Left hindlimb (tissue), 1 donor: ENCODE measurements at regions not wholly inside any gene's neighbourhood (a gene's known extent, or its start where the extent isn't known, plus 50 kb on each side); places are given as distances from the start of the nearest gene placed in this dataset.

Experiments used
- DNase-seq: peaks from one replicate; pipeline ENCODE4 v3.0.0-alpha.2; 2018

GRCh38 chr1:170864876-170865538 lies 70.3 kb upstream of the MROH9 start:
- DNase-seq = no peak

- no peak for DNase-seq
These were observed 68.7 kb upstream of the MROH9 start for GRCh38 chr1:170866646-170867045.

GRCh38 chr1:170871868-170872267 lies 63.5 kb upstream of the MROH9 start:
- DNase-seq = no peak

GRCh38 chr1:170872663-170873062 lies 62.7 kb upstream of the MROH9 start:
- DNase-seq = no peak

- no peak for DNase-seq
These were observed 60.7 kb upstream of the MROH9 start for GRCh38 chr1:170874671-170875070.

GRCh38 chr1:170881268-170882265 lies 53.8 kb upstream of the MROH9 start:
- no peak for DNase-seq
